HCT116 (cell line): ENCODE measurements at regions not wholly inside any gene's neighbourhood (a gene's known extent, or its start where the extent isn't known, plus 50 kb on each side); places are given as distances from the start of the nearest gene placed in this dataset.

Experiments
- ATAC-seq: fragments of 200-7000 bp; cut with Tn5 transposase; 2 replicates; pipeline ENCODE4 v1.9.1; 2020; ENCODE audit warnings: mild to moderate bottlenecking, moderate library complexity
- BruUV-seq: library from RNA; stranded (reverse); fragments of 400-500 nt; replicated peaks from 2 replicates; lab custom pipeline; 2021; lab: Mats Ljungman, UMichigan
- CTCF ChIA-PET: fragments of 300-600 bp; sonication (Branson Sonifier 250); formaldehyde crosslinking; loops from one replicate; lab custom pipeline; 2021; ENCODE audit warnings: antibody characterized with exemption; lab: Charles Lee
- POLR2A ChIA-PET: fragments of 300-600, 350-600 bp; sonication (Branson Sonifier 250); formaldehyde crosslinking; loops from one replicate; lab custom pipeline; 2021; ENCODE audit warnings: antibody characterized with exemption; lab: Charles Lee
- RAD21 ChIA-PET, 2 experiments: fragments of 300-600 bp; sonication (Branson Sonifier 250); formaldehyde crosslinking; loops; one replicate each; lab custom pipeline; 2023; ENCODE audit warnings: low total read pairs in 2 of 2; ENCODE audit not compliant: uncharacterized antibody in 2 of 2, unreplicated experiment in 2 of 2, low non-redundant PET in 1 of 2; lab: Charles Lee
- DNase-seq: peaks from one replicate; pipeline ENCODE4 v3.0.0-alpha.2; 2010; ENCODE audit warnings: low read depth, low spot score
- H2AFZ ChIP-seq: fragments of 200-600 bp; shearing (Covaris generic), sonication (generic); 2 replicates; pipeline ENCODE4 v1.6.1; 2017; ENCODE audit warnings: low read depth, mixed run types, mixed read lengths, antibody characterized with exemption, low read length; ENCODE audit not compliant: poor library complexity, severe bottlenecking
- H3K27ac ChIP-seq: 2 replicates; pipeline ENCODE4 v1.5.1; 2012; ENCODE audit warnings: low read depth, low read length
- H3K27me3 ChIP-seq: fragments of 200-600 bp; sonication (generic); 2 replicates; pipeline ENCODE4 v1.6.1; 2016; ENCODE audit warnings: mixed run types, low read length, mixed read lengths; ENCODE audit not compliant: insufficient read depth
- H3K36me3 ChIP-seq, 2 experiments: fragments of 200-500 bp in 1 of 2; fragments of 200-600 bp in 1 of 2; sonication (Bioruptor generic) in 1 of 2; sonication (generic) in 1 of 2; 2 replicates each; pipeline versions ENCODE4 v1.5.1 to v1.6.1; 2014 to 2016; ENCODE audit warnings: low read length in 2 of 2, inconsistent platforms in 1 of 2, mixed read lengths in 1 of 2, mixed run types in 1 of 2; ENCODE audit not compliant: insufficient read depth in 2 of 2, control insufficient read depth in 1 of 2
- H3K4me1 ChIP-seq, 2 experiments: fragments of 200-600 bp in 1 of 2; sonication (generic) in 1 of 2; 2 replicates each; pipeline versions ENCODE4 v1.5.1 to v1.6.1; 2012 to 2017; ENCODE audit warnings: low read length in 2 of 2, inconsistent platforms in 1 of 2, mild to moderate bottlenecking in 1 of 2, mixed read lengths in 1 of 2, mixed run types in 1 of 2, moderate library complexity in 1 of 2; ENCODE audit not compliant: insufficient read depth in 2 of 2, control insufficient read depth in 1 of 2
- H3K4me2 ChIP-seq: fragments of 200-600 bp; sonication (generic); 2 replicates; pipeline ENCODE4 v1.6.1; 2017; ENCODE audit warnings: mixed run types, low read length, mixed read lengths
- H3K4me3 ChIP-seq, 2 experiments: fragments of 200-600 bp in 1 of 2; sonication (generic) in 1 of 2; replicated peaks in 1 of 2; 2 replicates each; pipeline ENCODE4 v1.5.1; 2011 to 2016; ENCODE audit warnings: low read length in 2 of 2, control low read depth in 1 of 2, low read depth in 1 of 2, mild to moderate bottlenecking in 1 of 2, mixed read lengths in 1 of 2, mixed run types in 1 of 2
- H3K79me2 ChIP-seq: fragments of 200-600 bp; sonication (generic); 2 replicates; pipeline ENCODE4 v1.6.1; 2017; ENCODE audit warnings: mild to moderate bottlenecking, mixed run types, low read length, moderate library complexity, mixed read lengths; ENCODE audit not compliant: insufficient read depth
- H3K9ac ChIP-seq: fragments of 200-600 bp; sonication (generic); 2 replicates; pipeline ENCODE4 v1.6.1; 2016; ENCODE audit warnings: low read length, mixed read lengths
- H3K9me2 ChIP-seq: fragments of 200-600 bp; sonication (generic), shearing (Covaris generic); 2 replicates; pipeline ENCODE4 v1.6.1; 2017; ENCODE audit warnings: mixed run types, mild to moderate bottlenecking, moderate library complexity; ENCODE audit not compliant: insufficient read depth
- H3K9me3 ChIP-seq, 2 experiments: fragments of 200-500 bp in 1 of 2; fragments of 200-600 bp in 1 of 2; sonication (Bioruptor generic) in 1 of 2; sonication (generic) in 1 of 2; 2 replicates each; pipeline ENCODE4 v1.6.1; 2014 to 2017; ENCODE audit warnings: low read length in 2 of 2, mixed read lengths in 2 of 2, inconsistent platforms in 1 of 2, low read depth in 1 of 2, mild to moderate bottlenecking in 1 of 2, mixed run types in 1 of 2, moderate library complexity in 1 of 2; ENCODE audit not compliant: control insufficient read depth in 1 of 2, insufficient read depth in 1 of 2
- H4K20me1 ChIP-seq: fragments of 200-600 bp; sonication (generic), shearing (Covaris generic); 2 replicates; pipeline ENCODE4 v1.6.1; 2017; ENCODE audit warnings: mixed run types, mild to moderate bottlenecking, moderate library complexity; ENCODE audit not compliant: insufficient read depth
- CBX3 ChIP-seq: IDR thresholded peaks from 2 replicates; pipeline ENCODE4 v1.6.1; 2012; ENCODE audit warnings: low read depth
- CTCF ChIP-seq, 3 experiments: fragments of 200-600 bp in 1 of 3; sonication (generic) in 1 of 3; IDR thresholded peaks in 2 of 3; conservative IDR thresholded peaks in 1 of 3; 2 replicates each; pipeline ENCODE4 v1.5.1; 2012 to 2017; ENCODE audit warnings: low read depth in 2 of 3, low read length in 2 of 3, antibody characterized with exemption in 1 of 3, borderline replicate concordance in 1 of 3, control low read depth in 1 of 3, mild to moderate bottlenecking in 1 of 3, mixed read lengths in 1 of 3, mixed run types in 1 of 3, moderate library complexity in 1 of 3; ENCODE audit not compliant: insufficient read depth in 1 of 3
- EZH2 ChIP-seq: fragments of 200-600 bp; sonication (generic); IDR thresholded peaks from 2 replicates; pipeline ENCODE4 v1.6.1; 2017; ENCODE audit warnings: antibody characterized with exemption, mixed run types
- EZH2phosphoT487 ChIP-seq: fragments of 200-600 bp; IDR thresholded peaks from 2 replicates; pipeline ENCODE4 v1.6.1; 2018; ENCODE audit warnings: antibody characterized with exemption, borderline replicate concordance
- FOSL1 ChIP-seq: IDR thresholded peaks from 2 replicates; pipeline ENCODE4 v1.6.1; 2012; ENCODE audit warnings: low read depth
- JUND ChIP-seq: IDR thresholded peaks from 2 replicates; pipeline ENCODE4 v1.6.1; 2012
- POLR2AphosphoS5 ChIP-seq: IDR thresholded peaks from 2 replicates; pipeline ENCODE4 v1.6.1; 2011; ENCODE audit warnings: mild to moderate bottlenecking, low read depth, low read length, moderate library complexity
- RAD21 ChIP-seq: IDR thresholded peaks from 2 replicates; pipeline ENCODE4 v1.6.1; 2012; ENCODE audit warnings: low read depth, mild to moderate bottlenecking
- TCF7L2 ChIP-seq: IDR thresholded peaks from 2 replicates; pipeline ENCODE4 v1.7.0; 2011; ENCODE audit warnings: borderline replicate concordance, inconsistent platforms; ENCODE audit not compliant: insufficient read depth, insufficient read length; ENCODE audit errors: extremely low read depth
- ZFX ChIP-seq: fragments of 450-650 bp; IDR thresholded peaks from 2 replicates; pipeline ENCODE4 v1.6.1; 2017
- intact Hi-C: fragments of 100-400 bp; cut with micrococcal nuclease; formaldehyde crosslinking; loops from 2 replicates; pipeline ENCODE4 v1.10.0; 2022

DNA sequence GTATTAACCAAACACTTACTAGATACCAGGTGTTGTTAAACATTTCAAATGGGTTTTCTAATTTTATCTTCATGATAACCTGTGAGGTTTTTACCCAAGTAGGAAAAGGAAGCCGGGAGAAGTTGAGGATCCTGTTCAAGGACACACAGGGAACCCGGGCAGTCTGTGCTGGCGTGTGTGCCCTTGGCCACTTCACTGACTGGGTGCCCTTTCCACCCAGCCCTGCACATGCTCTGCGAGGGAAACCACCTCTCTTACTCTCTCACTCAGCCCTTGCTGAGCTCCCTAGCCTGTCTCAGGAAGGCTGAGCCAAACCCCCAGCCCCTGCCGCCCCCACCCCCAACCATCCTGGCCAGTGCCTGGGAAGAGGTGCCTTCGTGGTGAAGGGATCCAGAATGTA is 51.8 kb downstream of the TEX44 start:
- H4K20me1 ChIP-seq = no peaks in the 10 kb centered on the region
- TF ChIP-seq CTCF (IDR thresholded peaks at IDR 0.05 in 2 of 3, conservative IDR thresholded peaks at IDR 0.05 in 1 of 3; ENCODE audit: borderline replicate concordance in 1 of 3, insufficient read depth in 1 of 3, low read depth in 2 of 3, low read length in 2 of 3) = no peak
- no peak for TF ChIP-seq JUND
- TF ChIP-seq POLR2AphosphoS5 = no peak
- TF ChIP-seq RAD21 = no peak
- no peak for TF ChIP-seq CBX3
- TF ChIP-seq TCF7L2 = no peak
- TF ChIP-seq FOSL1 = no peak
- no peak for TF ChIP-seq EZH2
- no peak for TF ChIP-seq EZH2phosphoT487
- no peak for TF ChIP-seq ZFX
- TF ChIP-seq, all 23 proteins: peak for 0
- H3K36me3 ChIP-seq = no peaks in the 10 kb centered on the region
- H3K4me3 ChIP-seq = no peak overlapping the region
- no peak overlapping the region for H2AFZ ChIP-seq
- CTCF ChIA-PET = interaction anchor here (1.0 kb wide), 1 partner anchor 29 kb away, joined by 3 read pairs; no protein-coding TSS in a partner anchor
- BruUV-seq = no TSS peak
- RAD21 ChIA-PET = no interaction called here
- POLR2A ChIA-PET = interaction anchor here (0.8 to 5.1 kb wide), 4 partner anchors 22 to 32 kb away, joined by 3 to 47 read pairs (median 18); no protein-coding TSS in a partner anchor
- no peaks in the 10 kb centered on the region for H3K9me3 ChIP-seq
- ATAC-seq (no peak), DNase-seq (no peak)
- intact Hi-C loops = no loop called here
- H3K27me3 ChIP-seq = no peaks in the 10 kb centered on the region
- H3K79me2 ChIP-seq = no peaks in the 10 kb centered on the region
- peak overlapping the region; percentile 74 for H3K4me2 ChIP-seq
- peak overlapping the region; percentile 82 for H3K9ac ChIP-seq
- H3K27ac ChIP-seq = peak overlapping the region; percentile 100
- H3K9me2 ChIP-seq = no peaks in the 10 kb centered on the region
- H3K4me1 ChIP-seq = peaks cover 52 to 80% of the 10 kb centered on the region in 2 experiments
